Keratinocyte (primary cell): ENCODE measurements at regions not wholly inside any gene's neighbourhood (a gene's known extent, or its start where the extent isn't known, plus 50 kb on each side); places are given as distances from the start of the nearest gene placed in this dataset.

ENCODE experiments used
- CTCF ChIP-seq, 3 experiments: IDR thresholded peaks in 1 of 3; conservative IDR thresholded peaks in 1 of 3; optimal IDR thresholded peaks in 1 of 3; 2 replicates in 2 of 3; 3 replicates in 1 of 3; pipeline versions ENCODE3 to v1.5.1; 2011; ENCODE audit warnings: low read length in 3 of 3, mild to moderate bottlenecking in 3 of 3, moderate library complexity in 2 of 3, control low read depth in 1 of 3, inconsistent platforms in 1 of 3; ENCODE audit not compliant: insufficient read depth in 2 of 3; ENCODE audit errors: extremely low read depth in 1 of 3
- EZH2 ChIP-seq: IDR thresholded peaks from one replicate; pipeline ENCODE4 v1.6.1; 2012; ENCODE audit warnings: inconsistent platforms, mild to moderate bottlenecking, low read length, moderate library complexity

DNA sequence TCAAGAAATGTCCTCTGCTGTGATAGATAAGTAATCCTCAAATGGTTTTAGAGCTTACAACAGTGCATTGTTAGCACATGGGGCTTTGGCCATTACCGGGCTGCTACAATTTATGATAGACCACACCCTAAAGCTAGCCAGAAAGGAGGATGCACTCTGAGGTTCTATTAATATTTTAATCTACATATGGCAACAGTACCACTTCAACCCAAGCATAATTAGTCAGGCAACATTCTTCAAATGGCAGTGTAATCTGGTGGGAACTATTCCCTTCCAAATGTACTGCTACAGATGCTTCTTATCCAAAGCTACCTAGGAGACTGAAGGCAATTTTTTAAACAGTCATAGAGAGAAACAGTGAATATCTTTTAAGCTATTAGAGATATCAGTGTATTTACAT is 697.6 kb downstream of the KCNA4 start:
- no peak for TF ChIP-seq CTCF (optimal IDR thresholded peaks at IDR 0.05 in 1 of 3, IDR thresholded peaks at IDR 0.05 in 1 of 3, conservative IDR thresholded peaks at IDR 0.05 in 1 of 3; ENCODE audit: extremely low read depth in 1 of 3, insufficient read depth in 2 of 3, low read length in 3 of 3)
- no peak for TF ChIP-seq EZH2
